ENCODE measurements at regions not wholly inside any gene's neighbourhood (a gene's known extent, or its start where the extent isn't known, plus 50 kb on each side); places are given as distances from the start of the nearest gene placed in this dataset.
"Not testable (repeated sequence)": the region's sequence is repeated elsewhere in the genome, so short reads cannot be mapped to it uniquely, and the experiment has no call there.

- TF ChIP-seq MEF2A (IDR thresholded peaks at IDR 0.05; ENCODE audit: borderline replicate concordance, low read depth) (no peak), TEAD4 (IDR thresholded peaks at IDR 0.05; ENCODE audit: borderline replicate concordance, insufficient read depth) (no peak), GABPA (IDR thresholded peaks at IDR 0.05; ENCODE audit: low read depth) (no peak), NRF1 (IDR thresholded peaks at IDR 0.05; ENCODE audit: low read depth, low read length) (no peak), SIN3A (IDR thresholded peaks at IDR 0.05; ENCODE audit: borderline replicate concordance, low read depth, low read length) (no peak), MXI1 (IDR thresholded peaks at IDR 0.05; ENCODE audit: low read depth, low read length) (no peak), SMC3 (IDR thresholded peaks at IDR 0.05; ENCODE audit: low read depth, low read length) (no peak)
- TF ChIP-seq, protein P1, sequence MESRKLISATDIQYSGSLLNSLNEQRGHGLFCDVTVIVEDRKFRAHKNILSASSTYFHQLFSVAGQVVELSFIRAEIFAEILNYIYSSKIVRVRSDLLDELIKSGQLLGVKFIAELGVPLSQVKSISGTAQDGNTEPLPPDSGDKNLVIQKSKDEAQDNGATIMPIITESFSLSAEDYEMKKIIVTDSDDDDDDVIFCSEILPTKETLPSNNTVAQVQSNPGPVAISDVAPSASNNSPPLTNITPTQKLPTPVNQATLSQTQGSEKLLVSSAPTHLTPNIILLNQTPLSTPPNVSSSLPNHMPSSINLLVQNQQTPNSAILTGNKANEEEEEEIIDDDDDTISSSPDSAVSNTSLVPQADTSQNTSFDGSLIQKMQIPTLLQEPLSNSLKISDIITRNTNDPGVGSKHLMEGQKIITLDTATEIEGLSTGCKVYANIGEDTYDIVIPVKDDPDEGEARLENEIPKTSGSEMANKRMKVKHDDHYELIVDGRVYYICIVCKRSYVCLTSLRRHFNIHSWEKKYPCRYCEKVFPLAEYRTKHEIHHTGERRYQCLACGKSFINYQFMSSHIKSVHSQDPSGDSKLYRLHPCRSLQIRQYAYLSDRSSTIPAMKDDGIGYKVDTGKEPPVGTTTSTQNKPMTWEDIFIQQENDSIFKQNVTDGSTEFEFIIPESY (IDR thresholded peaks at IDR 0.05; ENCODE audit: borderline replicate concordance, low read depth) = no peak
Observed at GRCh38 chr12:25357595-25357994, 106.9 kb upstream of the KRAS start (continued).

DNA sequence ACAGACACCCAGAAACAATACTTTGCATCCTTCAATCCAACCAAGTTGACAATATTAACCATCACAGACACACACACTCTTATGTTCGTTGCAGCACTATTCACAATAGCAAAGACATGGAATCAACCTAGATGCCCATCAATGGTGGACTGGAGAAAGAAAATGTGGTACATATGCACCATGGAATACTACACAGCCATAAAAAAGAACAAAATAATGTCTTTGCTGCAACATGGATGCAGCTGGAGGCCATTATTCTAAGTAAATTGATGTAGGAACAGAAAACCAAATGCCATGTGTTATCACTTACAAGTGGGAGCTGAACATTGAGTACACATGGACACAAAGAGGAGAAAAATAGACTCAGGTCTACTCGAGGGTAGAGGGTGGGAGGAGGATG lies 102.2 kb upstream of the KRAS start:
- WGBS (ENCODE audit: low lambda C conversion rate) = 78% methylated on average over 2 of the region's 2 CpGs
- POLR2A ChIA-PET; H3K4me1 ChIP-seq (ENCODE audit: control insufficient read depth in 1 of 2, insufficient read depth in 2 of 2, low read depth in 1 of 2, low read length in 1 of 2); H3K9me2 ChIP-seq; H3K79me2 ChIP-seq (ENCODE audit: insufficient read depth); H3K36me3 ChIP-seq (replicated peaks in 1 of 2; ENCODE audit: control insufficient read depth in 1 of 2, insufficient read depth in 2 of 2, low read length in 1 of 2); H3K4me2 ChIP-seq; H3K9ac ChIP-seq; H3K4me3 ChIP-seq (ENCODE audit: low read depth in 2 of 2, low read length in 1 of 2); CTCF ChIA-PET; H2AFZ ChIP-seq (ENCODE audit: low read depth); H3K27me3 ChIP-seq (ENCODE audit: insufficient read depth); DNase-seq; H3K9me3 ChIP-seq; H4K20me1 ChIP-seq (ENCODE audit: insufficient read depth): not testable (repeated sequence)
- Histone ChIP-seq H3K27ac (ENCODE audit: low read depth in 2 of 2, low read length in 1 of 2) (peak overlapping the region in 1 of 2 experiments; percentile 62; a peak in 1 of 4 replicates), H3F3A (replicated peaks; ENCODE audit: insufficient read depth) (peaks cover 25% of the 10 kb centered on the region)

DNA sequence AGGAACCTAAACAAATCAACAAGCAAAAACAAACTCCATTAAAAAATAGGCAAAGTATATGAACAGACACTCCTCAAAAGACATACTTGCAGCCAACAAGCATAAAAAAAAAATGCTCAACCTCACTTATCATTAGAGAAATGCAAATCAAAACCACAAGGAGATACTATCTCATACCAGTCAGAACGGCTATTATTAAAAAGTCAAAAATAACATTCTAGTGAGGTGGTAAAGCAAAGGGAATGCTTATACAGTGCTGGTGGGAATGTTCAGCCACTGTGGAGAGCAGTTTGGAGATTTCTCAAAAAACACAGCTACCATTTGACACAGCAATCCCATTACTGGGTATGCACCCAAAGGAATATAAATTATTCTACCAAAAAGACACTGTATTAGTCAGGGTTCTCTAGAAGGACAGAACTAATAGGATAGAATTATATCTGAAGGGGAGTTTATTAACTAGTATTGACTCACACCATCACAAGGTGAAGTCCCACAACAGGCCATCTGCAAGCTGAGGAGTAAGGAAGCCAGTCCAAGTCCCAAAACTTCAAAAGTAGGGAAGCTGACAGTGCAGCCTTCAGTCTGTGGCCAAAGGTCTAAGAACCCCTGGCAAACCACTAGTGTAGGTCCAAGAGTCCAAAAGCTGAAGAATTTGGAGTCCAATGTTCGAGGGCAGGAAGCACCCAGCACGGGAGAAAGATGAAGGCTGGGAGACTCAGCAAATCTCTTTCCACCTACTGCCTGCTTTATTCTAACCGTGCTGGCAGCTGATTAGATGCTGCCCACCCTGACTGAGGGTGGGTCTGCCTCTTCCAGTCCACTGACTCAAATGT lies 101.6 kb upstream of the KRAS start:
- DNase-seq = no peak
- Histone ChIP-seq H3K27ac (ENCODE audit: low read depth in 2 of 2, low read length in 1 of 2) (peak overlapping the region in 1 of 2 experiments; percentile 62; a peak in 2 of 4 replicates), H4K20me1 (ENCODE audit: insufficient read depth) (no peaks in the 10 kb centered on the region), H3K4me3 (ENCODE audit: low read depth in 2 of 2, low read length in 1 of 2) (no peak overlapping the region), H2AFZ (ENCODE audit: low read depth) (no peak overlapping the region), H3K27me3 (ENCODE audit: insufficient read depth) (no peaks in the 10 kb centered on the region), H3K36me3 (replicated peaks in 1 of 2; ENCODE audit: control insufficient read depth in 1 of 2, insufficient read depth in 2 of 2, low read length in 1 of 2) (no peaks in the 10 kb centered on the region), H3K4me2 (0 out of 2 replicates have a peak overlapping the region, but pooled peaks have one; percentile 19), H3K9me2 (no peaks in the 10 kb centered on the region), H3K4me1 (ENCODE audit: control insufficient read depth in 1 of 2, insufficient read depth in 2 of 2, low read depth in 1 of 2, low read length in 1 of 2) (no peaks in the 10 kb centered on the region; a peak in 1 of 4 replicates), H3F3A (replicated peaks; ENCODE audit: insufficient read depth) (peaks cover 30% of the 10 kb centered on the region), H3K9ac (no peak overlapping the region), H3K9me3 (no peaks in the 10 kb centered on the region), H3K79me2 (ENCODE audit: insufficient read depth) (no peaks in the 10 kb centered on the region)
- ChIA-PET CTCF (no interaction called here), POLR2A (no interaction called here)
- 73% methylated on average over 4 of the region's 4 CpGs for WGBS (ENCODE audit: low lambda C conversion rate)
- TF ChIP-seq, protein P1 (IDR thresholded peaks at IDR 0.05; ENCODE audit: borderline replicate concordance, low read depth) = no peak
- TF ChIP-seq, protein P2, sequence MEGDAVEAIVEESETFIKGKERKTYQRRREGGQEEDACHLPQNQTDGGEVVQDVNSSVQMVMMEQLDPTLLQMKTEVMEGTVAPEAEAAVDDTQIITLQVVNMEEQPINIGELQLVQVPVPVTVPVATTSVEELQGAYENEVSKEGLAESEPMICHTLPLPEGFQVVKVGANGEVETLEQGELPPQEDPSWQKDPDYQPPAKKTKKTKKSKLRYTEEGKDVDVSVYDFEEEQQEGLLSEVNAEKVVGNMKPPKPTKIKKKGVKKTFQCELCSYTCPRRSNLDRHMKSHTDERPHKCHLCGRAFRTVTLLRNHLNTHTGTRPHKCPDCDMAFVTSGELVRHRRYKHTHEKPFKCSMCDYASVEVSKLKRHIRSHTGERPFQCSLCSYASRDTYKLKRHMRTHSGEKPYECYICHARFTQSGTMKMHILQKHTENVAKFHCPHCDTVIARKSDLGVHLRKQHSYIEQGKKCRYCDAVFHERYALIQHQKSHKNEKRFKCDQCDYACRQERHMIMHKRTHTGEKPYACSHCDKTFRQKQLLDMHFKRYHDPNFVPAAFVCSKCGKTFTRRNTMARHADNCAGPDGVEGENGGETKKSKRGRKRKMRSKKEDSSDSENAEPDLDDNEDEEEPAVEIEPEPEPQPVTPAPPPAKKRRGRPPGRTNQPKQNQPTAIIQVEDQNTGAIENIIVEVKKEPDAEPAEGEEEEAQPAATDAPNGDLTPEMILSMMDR (IDR thresholded peaks at IDR 0.05) = no peak
- TF ChIP-seq CHD2 (IDR thresholded peaks at IDR 0.05; ENCODE audit: low read length, partially characterized antibody) (no peak), GABPA (IDR thresholded peaks at IDR 0.05; ENCODE audit: low read depth) (no peak), RAD21 (IDR thresholded peaks at IDR 0.05; ENCODE audit: low read length) (no peak), REST (IDR thresholded peaks at IDR 0.05; ENCODE audit: low read depth, low read length) (no peak), FOXJ3 (CRISPR knock-in tag; IDR thresholded peaks at IDR 0.05) (no peak), MXI1 (IDR thresholded peaks at IDR 0.05; ENCODE audit: low read depth, low read length) (no peak), NFIC (IDR thresholded peaks at IDR 0.05; ENCODE audit: borderline replicate concordance) (no peak; the same call in 1 of the 2 replicates)

Data from SK-N-SH (cell line).